Pulmonary artery endothelial cell (primary cell): ENCODE measurements at regions not wholly inside any gene's neighbourhood (a gene's known extent, or its start where the extent isn't known, plus 50 kb on each side); places are given as distances from the start of the nearest gene placed in this dataset.
"Not testable (repeated sequence)": the region's sequence is repeated elsewhere in the genome, so short reads cannot be mapped to it uniquely, and the experiment has no call there.

Experiments used
- DNase-seq: peaks from one replicate; pipeline ENCODE4 v3.0.0-alpha.2; 2011; ENCODE audit warnings: low read depth, low spot score

GRCh38 chr12:91892081-91892855 lies 253.4 kb downstream of the BTG1 start:
- DNase-seq: no peak

GRCh38 chr12:91890742-91891141 lies 254.9 kb downstream of the BTG1 start:
- DNase-seq: no peak

GRCh38 chr12:91889910-91890309 lies 255.7 kb downstream of the BTG1 start:
- DNase-seq: no peak

GRCh38 chr12:91889059-91889458 lies 256.6 kb downstream of the BTG1 start:
- DNase-seq: no peak

- no peak for DNase-seq
Measured at GRCh38 chr12:91887957-91888356, 257.7 kb downstream of the BTG1 start.

GRCh38 chr12:91885851-91886731 lies 259.6 kb downstream of the BTG1 start:
- no peak for DNase-seq

GRCh38 chr12:91884230-91884629 lies 261.4 kb downstream of the BTG1 start:
- no peak for DNase-seq

- no peak for DNase-seq
Measured at GRCh38 chr12:91883811-91884210, 261.8 kb downstream of the BTG1 start.

- no peak for DNase-seq
Measured at GRCh38 chr12:91882910-91883309, 262.7 kb downstream of the BTG1 start.

GRCh38 chr12:91880528-91880927 lies 265.1 kb downstream of the BTG1 start:
- DNase-seq: no peak

GRCh38 chr12:91877456-91878235 lies 268.0 kb downstream of the BTG1 start:
- no peak for DNase-seq

- DNase-seq: no peak
Measured at GRCh38 chr12:91877022-91877421, 268.6 kb downstream of the BTG1 start.

GRCh38 chr12:91875671-91876070 lies 270.0 kb downstream of the BTG1 start:
- not testable (repeated sequence) for DNase-seq

- DNase-seq: no peak
Measured at GRCh38 chr12:91874086-91874865, 271.4 kb downstream of the BTG1 start.

- no peak for DNase-seq
Measured at GRCh38 chr12:91871751-91872150, 273.9 kb downstream of the BTG1 start.

- DNase-seq: no peak
Measured at GRCh38 chr12:91870872-91871707, 274.6 kb downstream of the BTG1 start.

- no peak for DNase-seq
Measured at GRCh38 chr12:91868054-91868453, 277.6 kb downstream of the BTG1 start.

GRCh38 chr12:91866566-91866965 lies 279.1 kb downstream of the BTG1 start:
- DNase-seq: no peak

GRCh38 chr12:91863702-91864101 lies 281.9 kb downstream of the BTG1 start:
- no peak for DNase-seq

GRCh38 chr12:91861554-91861953 lies 284.1 kb downstream of the BTG1 start:
- DNase-seq: no peak
